Tibial nerve (tissue), 4 donors: ENCODE measurements at regions not wholly inside any gene's neighbourhood (a gene's known extent, or its start where the extent isn't known, plus 50 kb on each side); places are given as distances from the start of the nearest gene placed in this dataset.

Experiments used
- DNase-seq, 2 donors: peaks; one replicate each; pipeline ENCODE4 v3.0.0-alpha.2; 2019; ENCODE audit warnings: low spot score in 2 of 2
- H3K27ac ChIP-seq, 4 donors: fragments of 200-600 bp; sonication (generic) in 3 of 4; one replicate each; pipeline ENCODE4 v1.5.1; 2017 to 2019; ENCODE audit warnings: mild to moderate bottlenecking in 1 of 4
- H3K27me3 ChIP-seq, 2 donors: fragments of 200-600 bp; sonication (generic) in 1 of 2; one replicate each; pipeline versions ENCODE4 v1.5.1 to v1.6.0; 2017 to 2019
- H3K36me3 ChIP-seq, 3 donors: fragments of 200-600 bp; sonication (generic); one replicate each; pipeline ENCODE4 v1.5.1; 2018 to 2019
- H3K4me1 ChIP-seq, 4 donors: fragments of 200-600 bp; sonication (generic) in 3 of 4; one replicate each; pipeline ENCODE4 v1.5.1; 2017 to 2019
- H3K4me3 ChIP-seq, 4 donors: fragments of 200-600 bp; sonication (generic) in 3 of 4; one replicate each; pipeline ENCODE4 v1.5.1; 2017 to 2019; ENCODE audit warnings: mild to moderate bottlenecking in 1 of 4, moderate library complexity in 1 of 4
- H3K9me3 ChIP-seq, 4 donors: fragments of 200-600 bp; sonication (generic) in 3 of 4; one replicate each; pipeline ENCODE4 v1.5.1; 2017 to 2019
- EP300 ChIP-seq, 2 donors: sonication (generic); formaldehyde crosslinking; IDR thresholded peaks; one replicate each; pipeline ENCODE4 v1.6.1; 2017; ENCODE audit warnings: antibody characterized with exemption in 2 of 2, mild to moderate bottlenecking in 1 of 2
- POLR2A ChIP-seq, 2 donors: fragments of 450-650 bp; IDR thresholded peaks; one replicate each; pipeline ENCODE4 v1.6.1; 2017; ENCODE audit warnings: antibody characterized with exemption in 2 of 2, mild to moderate bottlenecking in 2 of 2, moderate library complexity in 2 of 2
- WGBS, 2 donors: methylation state at CpG; one replicate each; pipeline ENCODE4 v1.1.5; 2018; 5-methylcytosine and 5-hydroxymethylcytosine counted together
- TF ChIP-seq, protein P1 (sequence below), 5 experiments: fragments of 200-600 bp in 3 of 5; fragments of 450-650 bp in 2 of 5; sonication (generic) in 3 of 5; IDR thresholded peaks; one replicate each; pipeline ENCODE4 v1.5.1; 2016 to 2019; ENCODE audit warnings: antibody characterized with exemption in 5 of 5, mild to moderate bottlenecking in 3 of 5, moderate library complexity in 2 of 5

- H3K27me3 ChIP-seq, result no peaks in the 10 kb centered on the region
- no peaks in the 10 kb centered on the region for H3K4me1 ChIP-seq
- no peaks in the 10 kb centered on the region for H3K36me3 ChIP-seq
- no peak for DNase-seq
- no peak overlapping the region for H3K27ac ChIP-seq
- H3K9me3 ChIP-seq, result no peaks in the 10 kb centered on the region
- H3K4me3 ChIP-seq, result no peak overlapping the region
- TF ChIP-seq POLR2A (IDR thresholded peaks at IDR 0.05), result no peak
- no peak for TF ChIP-seq EP300 (IDR thresholded peaks at IDR 0.05)
- TF ChIP-seq, protein P1, sequence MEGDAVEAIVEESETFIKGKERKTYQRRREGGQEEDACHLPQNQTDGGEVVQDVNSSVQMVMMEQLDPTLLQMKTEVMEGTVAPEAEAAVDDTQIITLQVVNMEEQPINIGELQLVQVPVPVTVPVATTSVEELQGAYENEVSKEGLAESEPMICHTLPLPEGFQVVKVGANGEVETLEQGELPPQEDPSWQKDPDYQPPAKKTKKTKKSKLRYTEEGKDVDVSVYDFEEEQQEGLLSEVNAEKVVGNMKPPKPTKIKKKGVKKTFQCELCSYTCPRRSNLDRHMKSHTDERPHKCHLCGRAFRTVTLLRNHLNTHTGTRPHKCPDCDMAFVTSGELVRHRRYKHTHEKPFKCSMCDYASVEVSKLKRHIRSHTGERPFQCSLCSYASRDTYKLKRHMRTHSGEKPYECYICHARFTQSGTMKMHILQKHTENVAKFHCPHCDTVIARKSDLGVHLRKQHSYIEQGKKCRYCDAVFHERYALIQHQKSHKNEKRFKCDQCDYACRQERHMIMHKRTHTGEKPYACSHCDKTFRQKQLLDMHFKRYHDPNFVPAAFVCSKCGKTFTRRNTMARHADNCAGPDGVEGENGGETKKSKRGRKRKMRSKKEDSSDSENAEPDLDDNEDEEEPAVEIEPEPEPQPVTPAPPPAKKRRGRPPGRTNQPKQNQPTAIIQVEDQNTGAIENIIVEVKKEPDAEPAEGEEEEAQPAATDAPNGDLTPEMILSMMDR (IDR thresholded peaks at IDR 0.05), result no peak
These were observed 525.8 kb upstream of the GOT2 start for GRCh38 chr16:59259950-59260319.

DNA sequence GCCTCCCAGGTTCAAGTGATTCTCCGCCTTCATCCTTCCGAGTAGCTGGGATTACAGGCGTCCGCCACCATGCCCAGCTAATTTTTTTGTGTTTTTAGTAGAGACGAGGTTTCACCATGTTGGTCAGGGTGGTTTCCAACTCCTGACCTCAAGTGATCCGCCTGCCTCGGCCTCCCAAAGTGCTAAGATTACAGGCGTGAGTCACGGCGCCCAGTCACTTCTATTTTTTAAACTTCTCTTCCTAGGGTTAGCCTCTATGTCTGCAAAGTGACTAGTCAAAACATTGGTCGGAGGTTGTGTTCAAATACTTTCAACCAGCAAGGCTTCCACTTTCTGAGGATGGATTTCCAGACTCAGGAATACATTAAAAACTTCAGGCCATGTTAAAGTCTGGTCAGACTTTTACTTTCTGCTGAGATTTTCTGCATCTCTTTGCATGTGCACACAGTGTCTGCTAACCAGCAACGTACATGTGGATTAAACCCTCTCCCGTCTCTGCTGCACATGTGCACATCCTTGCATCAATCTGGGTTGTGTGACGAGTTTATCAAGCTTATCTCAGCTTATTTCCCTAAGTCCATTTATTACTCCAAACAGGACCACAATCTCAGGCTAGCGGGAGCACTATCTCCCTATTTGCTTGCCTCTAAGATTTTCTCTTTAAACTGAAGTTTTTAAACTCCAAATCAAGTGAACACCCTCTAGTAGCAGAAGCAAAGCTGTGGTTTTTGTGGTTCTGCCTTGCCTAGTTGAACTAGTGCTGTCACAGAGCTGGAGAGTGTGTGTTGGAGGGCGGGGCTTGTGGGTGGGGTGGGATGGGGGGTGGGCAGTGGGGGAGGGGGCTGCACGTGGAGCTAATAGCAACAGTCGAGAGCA, 525.2 kb upstream of the GOT2 start:
- Histone ChIP-seq H3K4me3 (no peak overlapping the region), H3K9me3 (peaks cover 0 to 3% (median 0%) of the 10 kb centered on the region in 4 donors), H3K4me1 (no peaks in the 10 kb centered on the region), H3K27me3 (no peaks in the 10 kb centered on the region), H3K36me3 (no peaks in the 10 kb centered on the region), H3K27ac (no peak overlapping the region)
- no peak for DNase-seq
- WGBS, 2 donors, result 78% methylated on average over 18 of the region's 18 CpGs
- no peak for TF ChIP-seq POLR2A (IDR thresholded peaks at IDR 0.05)
- TF ChIP-seq EP300 (IDR thresholded peaks at IDR 0.05), result no peak
- TF ChIP-seq, protein P1 (IDR thresholded peaks at IDR 0.05), result no peak

GRCh38 chr16:59252317-59252716, 518.2 kb upstream of the GOT2 start:
- TF ChIP-seq EP300 (IDR thresholded peaks at IDR 0.05) (no peak), POLR2A (IDR thresholded peaks at IDR 0.05) (no peak)
- TF ChIP-seq, protein P1 (IDR thresholded peaks at IDR 0.05), result no peak
- 87 to 91% methylated on average over 3 of the region's 3 CpGs for WGBS, 2 donors
- H3K4me1 ChIP-seq, result no peaks in the 10 kb centered on the region
- DNase-seq, result no peak
- H3K27ac ChIP-seq, result no peak overlapping the region
- no peak overlapping the region for H3K4me3 ChIP-seq
- peaks cover 0 to 5% (median 0%) of the 10 kb centered on the region in 4 donors for H3K9me3 ChIP-seq
- H3K36me3 ChIP-seq, result no peaks in the 10 kb centered on the region
- no peaks in the 10 kb centered on the region for H3K27me3 ChIP-seq

DNA sequence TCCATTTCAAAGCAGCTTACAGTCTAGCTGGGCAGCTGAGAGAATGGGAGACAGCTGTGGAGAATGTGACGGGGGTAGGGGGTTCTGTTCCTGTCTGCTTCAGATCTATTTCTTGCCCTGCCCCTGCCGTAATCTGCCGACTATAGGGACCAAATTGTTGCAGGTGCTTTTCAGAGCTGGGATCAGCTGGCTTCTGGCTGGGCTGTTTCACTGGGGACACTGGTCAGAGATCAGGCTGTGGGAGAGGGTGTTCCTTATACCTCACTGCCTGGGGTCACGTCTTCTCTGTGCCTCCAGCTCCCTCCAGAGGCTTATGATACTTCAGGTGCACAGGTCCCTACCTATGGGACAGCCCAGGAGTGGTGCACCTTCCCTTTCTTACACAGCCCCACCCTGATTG, 514.9 kb upstream of the GOT2 start:
- H3K4me1 ChIP-seq, result no peaks in the 10 kb centered on the region
- no peak for DNase-seq
- H3K27ac ChIP-seq, result no peak overlapping the region
- H3K9me3 ChIP-seq, result no peaks in the 10 kb centered on the region
- no peaks in the 10 kb centered on the region for H3K36me3 ChIP-seq
- H3K4me3 ChIP-seq, result no peak overlapping the region
- 33 to 49% methylated on average over 4 of the region's 4 CpGs for WGBS, 2 donors
- no peaks in the 10 kb centered on the region for H3K27me3 ChIP-seq
- TF ChIP-seq EP300 (IDR thresholded peaks at IDR 0.05) (no peak), POLR2A (IDR thresholded peaks at IDR 0.05) (no peak)
- TF ChIP-seq, protein P1 (IDR thresholded peaks at IDR 0.05), result no peak

DNA sequence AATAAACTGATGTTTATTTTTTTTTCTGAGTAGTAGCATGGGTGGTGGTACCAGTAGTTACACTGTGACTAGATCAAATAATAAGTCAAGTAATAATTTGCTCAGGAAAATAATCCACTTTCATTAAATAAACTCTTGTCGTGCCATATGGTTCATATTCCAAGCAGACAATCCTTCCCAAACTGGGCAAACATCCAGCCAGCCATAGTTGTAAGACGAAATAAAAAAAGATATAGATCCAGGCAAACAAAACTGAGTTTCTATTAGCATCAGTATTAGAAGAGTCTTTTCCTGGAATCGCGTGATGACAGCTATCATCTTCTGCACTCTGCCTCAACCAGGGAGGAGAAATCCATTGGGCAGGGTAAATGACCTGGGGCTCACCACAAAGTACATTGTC, 508.4 kb upstream of the GOT2 start:
- Histone ChIP-seq H3K4me3 (no peak overlapping the region), H3K9me3 (no peaks in the 10 kb centered on the region), H3K4me1 (no peaks in the 10 kb centered on the region), H3K27ac (no peak overlapping the region), H3K27me3 (no peaks in the 10 kb centered on the region), H3K36me3 (no peaks in the 10 kb centered on the region)
- no peak for TF ChIP-seq POLR2A (IDR thresholded peaks at IDR 0.05)
- no peak for TF ChIP-seq EP300 (IDR thresholded peaks at IDR 0.05)
- TF ChIP-seq, protein P1 (IDR thresholded peaks at IDR 0.05), result no peak
- no peak for DNase-seq
- WGBS, 2 donors, result 66 to 70% methylated on average over 4 of the region's 4 CpGs
